ENCODE measurements at regions not wholly inside any gene's neighbourhood (a gene's known extent, or its start where the extent isn't known, plus 50 kb on each side); places are given as distances from the start of the nearest gene placed in this dataset.

- no peak overlapping the region for H3K27ac Mint-ChIP-seq
- H3K4me3 Mint-ChIP-seq: no peak overlapping the region
- H3K36me3 Mint-ChIP-seq (ENCODE audit: low read depth): no peaks in the 10 kb centered on the region
- no peaks in the 10 kb centered on the region for H3K4me1 Mint-ChIP-seq
- no peaks in the 10 kb centered on the region for H3K9me3 Mint-ChIP-seq
- H3K27me3 Mint-ChIP-seq (ENCODE audit: low read depth): no peaks in the 10 kb centered on the region
- no peak for TF ChIP-seq CTCF (IDR thresholded peaks at IDR 0.05; ENCODE audit: unreplicated experiment in 3 of 3)
These were observed 135.0 kb downstream of the GC start for GRCh38 chr4:71648923-71649322.

DNA sequence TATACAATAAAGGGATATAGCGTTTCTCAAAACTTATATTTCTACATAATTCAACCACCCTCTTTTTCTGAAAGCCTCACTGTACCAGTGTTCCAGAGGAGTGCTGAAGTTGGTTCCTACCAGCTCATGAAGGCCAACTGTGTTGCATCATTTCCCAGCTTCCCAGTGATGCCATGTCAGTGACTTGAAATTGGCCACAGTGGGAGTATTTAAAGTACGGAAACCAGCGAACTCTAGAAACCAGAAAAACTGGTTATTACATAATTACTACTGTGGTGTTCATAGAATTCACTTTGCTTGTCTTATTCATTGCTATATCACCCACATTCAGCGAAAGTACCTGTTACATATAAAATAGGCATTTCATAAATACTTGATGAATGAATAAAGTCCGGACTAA, 135.4 kb downstream of the GC start:
- Mint-ChIP-seq H3K9me3 (no peaks in the 10 kb centered on the region), H3K4me3 (no peak overlapping the region), H3K36me3 (ENCODE audit: low read depth) (no peaks in the 10 kb centered on the region), H3K27ac (no peak overlapping the region), H3K27me3 (ENCODE audit: low read depth) (no peaks in the 10 kb centered on the region), H3K4me1 (no peaks in the 10 kb centered on the region)
- TF ChIP-seq CTCF (IDR thresholded peaks at IDR 0.05; ENCODE audit: unreplicated experiment in 3 of 3): no peak

- H3K27me3 Mint-ChIP-seq (ENCODE audit: low read depth): peaks cover 6% of the 10 kb centered on the region
- H3K4me3 Mint-ChIP-seq: no peak overlapping the region
- H3K9me3 Mint-ChIP-seq: no peaks in the 10 kb centered on the region
- no peaks in the 10 kb centered on the region for H3K36me3 Mint-ChIP-seq (ENCODE audit: low read depth)
- no peak overlapping the region for H3K27ac Mint-ChIP-seq
- no peak for TF ChIP-seq CTCF (IDR thresholded peaks at IDR 0.05; ENCODE audit: unreplicated experiment in 3 of 3)
- H3K4me1 Mint-ChIP-seq: peaks cover 5% of the 10 kb centered on the region
These were observed 144.5 kb downstream of the GC start for GRCh38 chr4:71639380-71639779.

- Mint-ChIP-seq H3K27ac (no peak overlapping the region), H3K36me3 (ENCODE audit: low read depth) (no peaks in the 10 kb centered on the region), H3K4me3 (no peak overlapping the region), H3K27me3 (ENCODE audit: low read depth) (peaks cover 6% of the 10 kb centered on the region), H3K9me3 (no peaks in the 10 kb centered on the region), H3K4me1 (peaks cover 5% of the 10 kb centered on the region)
- no peak for TF ChIP-seq CTCF (IDR thresholded peaks at IDR 0.05; ENCODE audit: unreplicated experiment in 3 of 3)
These were observed 148.6 kb downstream of the GC start for GRCh38 chr4:71635139-71635748.

DNA sequence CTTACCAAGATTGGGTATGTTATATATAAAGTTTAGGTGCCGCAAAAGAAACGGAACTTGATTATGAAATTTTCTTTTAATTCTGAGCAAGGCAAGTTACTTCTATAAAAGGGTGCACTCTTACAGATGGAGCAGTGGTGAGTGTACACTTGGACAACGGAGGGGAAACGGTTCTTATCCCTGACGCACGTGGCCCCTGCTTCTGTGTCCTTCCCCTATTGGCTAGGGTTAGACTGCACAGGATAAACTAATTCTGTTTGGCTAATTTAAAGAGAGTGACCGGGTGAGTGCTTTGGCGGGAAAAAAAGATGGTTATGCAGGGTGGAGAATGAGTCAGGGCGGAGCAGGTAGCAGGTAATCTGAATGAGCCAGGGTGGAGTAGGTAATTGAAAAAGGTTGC, 149.5 kb downstream of the GC start:
- peaks cover 6% of the 10 kb centered on the region for H3K27me3 Mint-ChIP-seq (ENCODE audit: low read depth)
- H3K9me3 Mint-ChIP-seq: peaks cover 4% of the 10 kb centered on the region
- H3K36me3 Mint-ChIP-seq (ENCODE audit: low read depth): no peaks in the 10 kb centered on the region
- H3K4me1 Mint-ChIP-seq: peaks cover 5% of the 10 kb centered on the region
- no peak for TF ChIP-seq CTCF (IDR thresholded peaks at IDR 0.05; ENCODE audit: unreplicated experiment in 3 of 3)
- H3K4me3 Mint-ChIP-seq: no peak overlapping the region
- no peak overlapping the region for H3K27ac Mint-ChIP-seq

DNA sequence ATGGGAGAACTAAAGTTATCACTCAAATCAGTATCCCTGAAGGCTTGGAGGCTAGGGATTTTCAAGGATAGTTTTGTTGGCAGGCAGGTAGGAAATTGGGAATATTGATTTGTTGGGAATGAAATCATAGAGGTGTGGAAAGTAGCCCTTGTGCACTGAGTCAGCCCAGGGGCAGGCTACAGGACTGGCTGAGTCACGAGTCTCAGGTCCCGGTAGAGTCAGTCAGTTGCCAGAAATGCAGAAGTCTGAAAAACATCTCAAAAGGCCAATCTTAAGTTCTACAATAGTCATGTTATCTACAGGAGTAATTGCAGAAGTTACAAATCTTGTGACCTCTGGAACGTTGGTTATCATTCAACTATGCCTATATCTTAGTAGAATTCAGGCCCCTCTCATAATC, 153.1 kb downstream of the GC start:
- no peak for TF ChIP-seq CTCF (IDR thresholded peaks at IDR 0.05; ENCODE audit: unreplicated experiment in 3 of 3)
- Mint-ChIP-seq H3K4me1 (peaks cover 5% of the 10 kb centered on the region), H3K27me3 (ENCODE audit: low read depth) (no peaks in the 10 kb centered on the region), H3K27ac (no peak overlapping the region), H3K4me3 (no peak overlapping the region), H3K9me3 (peaks cover 23% of the 10 kb centered on the region), H3K36me3 (ENCODE audit: low read depth) (no peaks in the 10 kb centered on the region)

All from nephron (organoid).